ENCODE measurements at regions not wholly inside any gene's neighbourhood (a gene's known extent, or its start where the extent isn't known, plus 50 kb on each side); places are given as distances from the start of the nearest gene placed in this dataset.

DNA sequence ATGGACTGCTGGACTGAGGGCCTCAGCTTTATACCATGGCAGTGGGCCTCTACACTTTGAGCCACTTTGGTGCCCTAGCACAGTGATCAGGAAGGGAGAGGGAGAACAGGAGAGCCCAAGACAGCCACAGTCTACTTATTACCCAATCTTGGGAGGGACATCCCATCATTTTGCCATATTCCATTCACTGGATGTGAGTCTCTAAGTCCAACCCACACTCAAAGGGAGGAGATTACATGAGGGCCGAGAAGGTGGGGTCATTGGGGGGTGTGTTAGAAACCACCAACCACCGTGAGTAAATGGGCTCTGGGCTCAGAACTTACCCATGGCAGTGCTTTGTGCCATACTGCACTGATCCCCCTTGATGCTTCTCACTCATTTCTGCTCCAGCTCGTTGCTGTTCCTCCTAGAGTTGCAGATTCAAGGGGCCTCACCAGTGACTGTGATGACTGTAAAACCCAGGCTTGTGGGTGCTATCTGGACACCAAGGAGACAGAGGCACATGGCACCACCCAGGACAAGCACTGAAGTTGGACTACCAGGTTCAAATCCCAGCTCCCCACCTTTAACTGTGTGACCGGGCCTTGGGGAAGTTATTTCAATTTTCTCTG is 97.6 kb upstream of the RAB6C start:
- no peak for TF ChIP-seq ZNF274 (IDR thresholded peaks at IDR 0.05; ENCODE audit: low read depth, low read length)

DNA sequence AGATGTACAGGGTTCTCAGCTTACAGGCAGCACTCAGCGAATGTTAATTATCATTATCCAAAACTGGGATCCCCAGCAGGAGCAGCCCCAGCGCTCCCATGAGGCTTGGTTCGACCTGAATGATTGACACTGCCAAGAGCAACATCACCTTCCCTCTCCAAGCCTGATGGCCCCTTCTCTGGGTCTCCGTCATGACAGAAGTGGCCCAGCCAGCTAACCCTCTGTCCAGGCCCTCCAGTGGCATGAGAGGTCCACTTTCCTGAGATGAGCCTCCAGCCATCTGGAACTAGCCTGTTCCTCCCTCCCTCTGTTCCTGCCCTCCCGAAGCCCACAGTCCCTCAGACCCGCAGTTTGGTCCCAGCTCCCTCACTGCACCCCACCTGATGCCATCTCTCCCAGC is 97.0 kb upstream of the RAB6C start:
- H3K4me3 ChIP-seq (ENCODE audit: low read length): no peak overlapping the region
- no peak for TF ChIP-seq ZNF274 (IDR thresholded peaks at IDR 0.05; ENCODE audit: low read depth, low read length)

More for the DNA sequence above, 97.6 kb upstream of the RAB6C start:
- H3K4me3 ChIP-seq (ENCODE audit: low read length): no peak overlapping the region

DNA sequence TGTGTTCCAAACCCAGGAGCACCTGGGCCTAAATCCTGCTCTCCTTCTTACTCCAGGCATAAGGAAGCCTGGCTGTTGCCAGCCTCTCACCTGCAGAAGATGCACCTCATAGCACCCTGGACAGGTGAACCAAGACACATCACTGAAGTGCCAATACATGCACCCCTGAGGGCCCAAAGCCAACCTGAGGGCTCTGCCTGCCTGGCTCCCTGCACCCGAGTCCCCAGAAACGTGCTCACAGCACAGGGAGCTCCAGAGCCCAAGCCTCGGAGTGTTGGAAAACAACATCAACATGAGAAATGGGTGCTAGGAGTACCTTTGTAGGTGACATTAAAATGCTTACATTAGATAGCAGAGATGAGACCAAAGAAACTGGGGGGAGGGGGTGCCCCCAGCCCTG is 96.3 kb upstream of the RAB6C start:
- no peak for TF ChIP-seq ZNF274 (IDR thresholded peaks at IDR 0.05; ENCODE audit: low read depth, low read length)
- no peak overlapping the region for H3K4me3 ChIP-seq (ENCODE audit: low read length)

DNA sequence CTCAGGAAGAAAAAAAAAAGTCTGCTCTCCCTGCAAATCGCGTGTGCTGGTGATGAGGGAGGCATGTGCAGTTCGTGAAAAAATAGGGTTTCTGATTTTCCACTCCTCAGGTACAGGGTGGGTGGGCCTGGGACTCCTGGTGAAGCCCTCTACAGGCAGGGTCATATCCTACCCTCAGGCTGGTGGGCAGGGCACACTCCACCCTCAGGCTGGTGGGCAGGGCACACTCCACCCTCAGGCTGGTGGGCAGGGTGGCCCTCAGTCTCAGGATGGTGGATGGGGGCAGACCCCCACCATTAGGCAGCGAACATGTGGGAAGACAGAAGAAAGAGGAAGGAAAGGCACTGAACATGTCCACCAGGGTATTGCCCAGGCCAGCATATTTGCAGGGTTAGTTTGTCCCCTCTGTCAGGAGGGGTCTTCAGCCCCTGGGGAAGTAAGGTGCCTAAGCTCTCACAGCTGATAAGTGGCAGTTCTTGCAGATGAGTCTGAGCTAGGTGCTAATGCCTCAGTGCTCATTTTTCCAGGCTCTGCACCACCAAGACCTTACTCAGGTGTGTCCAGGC is 95.2 kb upstream of the RAB6C start:
- TF ChIP-seq ZNF274 (IDR thresholded peaks at IDR 0.05; ENCODE audit: low read depth, low read length): no peak

DNA sequence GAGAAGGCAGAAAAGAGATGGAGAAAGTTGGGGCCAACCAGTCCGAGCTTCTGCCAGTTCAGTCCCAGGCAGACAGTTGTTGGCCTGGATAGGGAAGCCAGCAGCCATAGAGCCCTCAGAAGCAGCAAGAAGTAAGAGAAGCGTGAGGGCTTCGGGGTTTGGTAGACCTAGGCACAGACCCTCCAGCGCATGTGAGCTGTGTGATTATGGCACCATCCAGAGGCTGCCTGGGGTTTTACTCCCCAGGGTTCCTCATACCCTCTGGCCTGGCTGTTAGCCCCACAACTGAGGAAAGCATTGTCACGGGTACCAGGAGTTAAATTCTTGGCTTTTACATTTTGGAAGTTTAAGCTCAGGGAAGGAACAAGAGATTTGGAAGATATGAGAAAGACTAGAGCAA is 93.7 kb upstream of the RAB6C start:
- no peak for TF ChIP-seq ZNF274 (IDR thresholded peaks at IDR 0.05; ENCODE audit: low read depth, low read length)
- no peak overlapping the region for H3K4me3 ChIP-seq (ENCODE audit: low read length)

More for the DNA sequence above, 95.2 kb upstream of the RAB6C start:
- no peak overlapping the region for H3K4me3 ChIP-seq (ENCODE audit: low read length)

DNA sequence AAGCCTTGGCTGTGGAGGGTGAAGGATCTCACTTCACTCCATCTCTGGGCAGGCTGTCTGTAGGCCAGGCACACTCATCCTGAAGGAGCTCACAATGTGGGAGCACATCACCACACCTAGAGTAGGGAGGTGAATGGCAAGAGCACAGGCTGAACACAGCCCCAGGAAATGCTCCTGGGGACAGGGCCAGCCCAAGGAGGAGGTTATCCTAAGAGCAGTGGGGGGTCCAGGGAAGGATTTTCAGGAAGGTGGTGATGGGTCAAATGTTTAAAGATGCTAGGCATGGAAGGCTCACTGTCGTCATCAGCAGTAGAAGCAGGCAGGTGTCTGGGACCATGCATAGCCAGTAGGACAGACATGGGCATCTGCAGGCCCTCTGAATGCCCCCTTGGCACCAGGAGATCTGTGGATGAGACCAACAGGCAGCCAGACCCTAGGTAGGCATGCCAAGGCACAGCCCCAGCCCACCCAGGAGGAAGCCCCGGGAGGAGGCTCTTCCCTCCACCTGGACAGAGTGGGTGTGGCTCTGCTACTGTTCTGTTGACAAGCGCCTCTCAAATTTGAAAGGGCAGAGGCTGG is 91.7 kb upstream of the RAB6C start:
- H3K4me3 ChIP-seq (ENCODE audit: low read length): no peak overlapping the region
- no peak for TF ChIP-seq ZNF274 (IDR thresholded peaks at IDR 0.05; ENCODE audit: low read depth, low read length)

DNA sequence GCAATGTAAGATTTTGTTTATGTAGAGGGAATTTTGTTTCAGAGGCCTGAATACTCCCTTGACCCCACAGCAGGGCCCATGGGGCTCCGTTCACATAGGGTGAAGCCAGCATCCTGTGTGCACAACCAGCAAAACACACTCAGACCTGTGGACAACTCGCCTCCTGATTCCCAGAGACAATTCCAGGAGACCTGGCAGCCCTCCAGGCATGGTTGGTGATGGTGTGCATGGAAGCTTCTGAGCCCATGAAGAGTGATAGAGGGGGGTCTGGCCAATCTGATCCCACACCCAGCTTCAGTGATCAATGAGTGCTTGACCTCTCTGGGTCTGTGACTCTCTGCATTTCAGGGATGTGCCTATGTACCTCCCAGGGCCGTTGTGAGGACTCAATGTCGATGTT is 91.0 kb upstream of the RAB6C start:
- TF ChIP-seq ZNF274 (IDR thresholded peaks at IDR 0.05; ENCODE audit: low read depth, low read length): no peak
- H3K4me3 ChIP-seq (ENCODE audit: low read length): no peak overlapping the region

DNA sequence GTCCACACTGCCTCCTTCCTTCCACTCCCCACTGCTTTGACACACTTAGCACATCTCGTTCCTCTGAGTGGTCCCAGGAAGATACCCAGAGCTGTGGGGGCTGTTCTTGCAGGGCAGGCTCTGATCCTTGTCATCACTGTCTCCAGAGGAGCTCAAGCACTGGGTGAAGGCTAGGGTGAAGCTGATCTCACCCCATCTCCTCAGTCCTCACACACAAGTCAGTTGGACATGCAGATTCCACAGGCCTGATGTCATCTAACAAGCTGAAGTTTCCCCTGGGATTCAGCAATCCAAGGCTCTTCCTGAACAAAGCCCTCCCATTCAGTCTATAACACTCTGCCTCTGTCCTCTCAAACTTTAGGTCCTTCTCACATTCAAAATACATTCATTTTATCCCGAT is 90.6 kb upstream of the RAB6C start:
- no peak overlapping the region for H3K4me3 ChIP-seq (ENCODE audit: low read length)
- no peak for TF ChIP-seq ZNF274 (IDR thresholded peaks at IDR 0.05; ENCODE audit: low read depth, low read length)

DNA sequence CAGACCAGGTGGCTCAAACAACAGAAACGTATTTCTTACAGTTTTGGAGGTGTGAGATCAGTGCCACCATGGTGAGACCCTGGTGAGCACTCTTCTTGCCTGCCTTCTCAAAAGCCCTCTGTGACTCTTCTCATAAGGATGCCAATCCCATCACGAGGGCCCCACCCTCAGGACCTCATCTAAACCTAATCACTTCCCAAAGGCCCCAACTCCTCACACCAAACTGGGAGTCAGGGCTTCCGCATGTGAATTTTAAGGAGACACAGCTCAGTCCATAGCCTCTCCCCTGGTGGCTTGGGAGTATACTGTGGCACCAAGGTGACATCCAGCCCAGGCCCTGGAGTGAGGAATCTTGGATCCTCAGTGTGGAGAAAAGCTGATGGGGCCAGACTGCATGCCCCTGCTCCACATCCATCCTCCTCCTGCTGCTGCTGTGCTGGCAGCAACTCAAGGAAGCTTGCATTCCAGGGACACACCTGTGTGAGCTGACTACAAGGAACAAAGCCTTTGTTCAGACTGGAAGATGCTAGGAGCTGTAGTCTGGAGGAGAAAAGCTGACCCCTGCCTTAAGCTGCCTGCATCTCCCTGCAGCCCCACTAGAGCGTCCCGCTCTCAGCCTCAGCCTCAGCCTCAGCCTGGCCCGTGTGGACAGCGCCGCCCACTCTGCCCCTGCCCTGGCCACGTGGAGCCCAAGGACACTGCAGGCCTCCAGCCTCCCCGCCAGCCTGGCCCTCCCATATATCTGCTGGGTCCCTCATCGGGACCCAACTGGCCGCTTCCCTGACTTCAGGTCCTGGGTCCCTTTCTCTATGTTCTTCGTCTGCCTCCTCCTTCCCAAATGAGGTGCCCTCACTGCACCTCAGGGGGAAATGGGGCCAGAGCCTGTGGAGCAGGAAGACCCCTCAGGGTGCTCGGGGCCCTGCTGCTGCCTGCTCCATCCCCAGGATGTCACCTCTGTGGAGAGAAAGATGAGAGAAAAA is 87.8 kb upstream of the RAB6C start:
- no peak for TF ChIP-seq ZNF274 (IDR thresholded peaks at IDR 0.05; ENCODE audit: low read depth, low read length)
- H3K4me3 ChIP-seq (ENCODE audit: low read length): no peak overlapping the region

DNA sequence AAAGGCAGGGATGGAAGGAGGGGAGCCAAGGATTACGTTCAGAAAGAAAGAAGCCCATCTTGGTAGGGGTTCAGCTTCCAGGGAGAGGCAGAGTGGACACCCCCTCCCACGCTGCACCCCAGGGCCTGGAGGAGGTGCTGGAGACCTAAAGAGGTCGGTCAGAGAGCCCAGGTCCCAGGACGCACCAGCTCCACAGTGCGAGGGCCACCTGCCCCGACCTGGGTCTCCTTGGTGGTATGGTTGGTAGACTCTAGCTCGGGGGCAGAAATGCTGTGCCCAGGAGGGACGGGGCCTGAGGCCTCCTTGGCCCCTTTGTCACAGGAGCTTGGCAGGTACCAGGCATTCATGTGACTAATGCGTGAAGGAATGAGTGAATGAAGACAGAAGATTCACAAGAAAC is 87.1 kb upstream of the RAB6C start:
- no peak overlapping the region for H3K4me3 ChIP-seq (ENCODE audit: low read length)
- TF ChIP-seq ZNF274 (IDR thresholded peaks at IDR 0.05; ENCODE audit: low read depth, low read length): no peak

DNA sequence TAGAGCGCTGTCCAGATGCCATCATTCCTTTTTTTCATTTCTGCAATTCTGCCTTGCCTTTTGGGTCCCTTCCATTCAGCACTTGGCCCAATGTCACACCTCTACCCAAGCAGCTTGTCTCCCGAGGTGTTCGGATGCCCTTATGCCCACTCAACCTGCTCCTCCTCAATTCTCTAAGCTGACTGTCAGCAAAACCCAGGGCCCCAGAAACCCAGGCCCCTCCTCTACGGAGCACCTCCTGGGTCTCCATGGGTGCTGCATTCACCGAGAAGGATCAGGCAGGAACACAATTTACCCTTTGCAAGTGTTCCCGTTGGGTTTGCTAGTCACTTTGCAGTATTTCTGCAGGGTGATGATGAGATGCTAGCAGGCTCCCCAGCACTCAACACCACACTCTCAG is 86.7 kb upstream of the RAB6C start:
- H3K4me3 ChIP-seq (ENCODE audit: low read length): no peak overlapping the region
- TF ChIP-seq ZNF274 (IDR thresholded peaks at IDR 0.05; ENCODE audit: low read depth, low read length): no peak

DNA sequence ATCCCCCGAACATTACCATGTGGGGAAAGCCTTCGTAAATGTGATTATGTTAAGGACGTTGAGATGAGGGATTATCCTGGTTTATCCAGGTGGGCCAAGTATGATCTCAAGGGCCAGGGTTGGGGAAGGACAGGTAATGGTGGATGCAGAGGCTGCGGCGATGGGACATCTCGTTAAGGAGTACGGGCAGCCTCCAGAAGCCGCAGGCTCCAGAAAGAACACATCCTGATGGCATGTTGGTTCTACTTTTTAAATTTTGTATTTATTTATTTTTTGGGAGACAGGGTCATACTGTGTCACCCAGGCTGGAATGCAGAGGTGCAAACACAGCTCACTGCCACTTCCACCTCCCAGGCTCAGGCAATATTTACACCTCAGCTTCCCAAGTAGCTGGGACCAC is 86.2 kb upstream of the RAB6C start:
- TF ChIP-seq ZNF274 (IDR thresholded peaks at IDR 0.05; ENCODE audit: low read depth, low read length): no peak
- H3K4me3 ChIP-seq (ENCODE audit: low read length): no peak overlapping the region

DNA sequence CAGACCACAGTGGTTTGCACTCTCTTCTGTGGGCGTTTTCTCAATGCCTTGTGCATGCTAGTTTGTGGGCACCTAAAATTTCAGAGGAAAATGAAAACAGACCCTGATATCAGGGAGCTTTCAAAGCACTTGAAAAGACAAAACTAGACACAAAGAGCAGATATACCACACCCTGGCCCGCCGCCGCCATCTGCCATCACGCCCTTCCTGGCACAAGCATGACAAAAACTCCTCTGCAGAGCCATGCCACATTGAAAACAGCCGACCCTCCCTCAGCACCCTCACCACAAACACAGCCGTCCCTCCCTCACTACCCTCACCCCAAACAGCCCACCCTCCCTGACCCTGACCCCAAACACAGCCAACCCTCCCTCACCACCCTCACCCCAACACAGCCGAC is 84.8 kb upstream of the RAB6C start:
- no peak overlapping the region for H3K4me3 ChIP-seq (ENCODE audit: low read length)
- no peak for TF ChIP-seq ZNF274 (IDR thresholded peaks at IDR 0.05; ENCODE audit: low read depth, low read length)

DNA sequence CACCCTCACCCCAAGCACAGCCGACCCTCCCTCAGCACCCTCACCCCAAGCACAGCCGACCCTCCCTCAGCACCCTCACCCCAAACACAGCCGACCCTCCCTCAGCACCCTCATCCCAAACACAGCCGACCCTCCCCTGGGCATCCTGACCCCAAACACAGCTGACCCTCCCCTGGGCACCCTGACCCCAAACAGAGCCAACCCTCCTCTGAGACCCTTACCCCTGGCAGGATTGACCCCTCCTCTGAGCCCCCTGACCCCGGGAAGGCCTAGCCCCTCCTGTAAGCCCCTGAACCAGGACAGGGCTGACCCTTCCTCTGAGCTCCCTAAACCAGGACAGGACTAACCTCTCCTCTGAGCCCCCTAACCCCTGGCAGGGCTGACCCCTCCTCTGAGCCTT is 84.4 kb upstream of the RAB6C start:
- no peak overlapping the region for H3K4me3 ChIP-seq (ENCODE audit: low read length)
- TF ChIP-seq ZNF274 (IDR thresholded peaks at IDR 0.05; ENCODE audit: low read depth, low read length): no peak

Data from GM08714 (cell line).